H9 (cell line): ENCODE measurements at regions not wholly inside any gene's neighbourhood (a gene's known extent, or its start where the extent isn't known, plus 50 kb on each side); places are given as distances from the start of the nearest gene placed in this dataset.
A peak's percentile ranks its signal among the peaks of the same experiment; 100 is the strongest.

ENCODE experiments used
- DNase-seq: peaks from one replicate; pipeline ENCODE4 v3.0.0-alpha.2; 2017
- H2AFZ ChIP-seq: one replicate; pipeline ENCODE4 v1.6.1; 2013; ENCODE audit warnings: mild to moderate bottlenecking, low read length, control low read depth, moderate library complexity
- H2AK5ac ChIP-seq: 2 replicates; pipeline ENCODE4 v1.6.1; 2013; ENCODE audit warnings: low read length, control low read depth, mixed read lengths; ENCODE audit not compliant: insufficient read length
- H2BK120ac ChIP-seq: one replicate; pipeline ENCODE4 v1.6.1; 2013; ENCODE audit warnings: low read depth, mild to moderate bottlenecking, low read length, control low read depth, inconsistent platforms; ENCODE audit not compliant: poor library complexity, severe bottlenecking
- H2BK12ac ChIP-seq: 2 replicates; pipeline ENCODE4 v1.6.1; 2013; ENCODE audit warnings: low read length, control low read depth, mixed read lengths, low read depth; ENCODE audit not compliant: insufficient read length
- H2BK15ac ChIP-seq: 2 replicates; pipeline ENCODE4 v1.6.1; 2013; ENCODE audit warnings: low read depth, low read length, control low read depth
- H2BK20ac ChIP-seq: one replicate; pipeline ENCODE4 v1.6.1; 2013; ENCODE audit warnings: low read depth, mild to moderate bottlenecking, low read length, control low read depth, inconsistent platforms; ENCODE audit not compliant: poor library complexity, severe bottlenecking
- H2BK5ac ChIP-seq: 2 replicates; pipeline ENCODE4 v1.6.1; 2013; ENCODE audit warnings: low read length, control low read depth, mixed read lengths; ENCODE audit not compliant: insufficient read length
- H3K14ac ChIP-seq: 2 replicates; pipeline ENCODE4 v1.6.1; 2013; ENCODE audit warnings: low read length, control low read depth; ENCODE audit not compliant: insufficient read depth
- H3K18ac ChIP-seq: 2 replicates; pipeline ENCODE4 v1.6.1; 2013; ENCODE audit warnings: low read depth, mild to moderate bottlenecking, mixed read lengths, low read length, control low read depth; ENCODE audit not compliant: insufficient read length
- H3K23ac ChIP-seq: 2 replicates; pipeline ENCODE4 v1.6.1; 2013; ENCODE audit warnings: low read length, control low read depth, mixed read lengths, low read depth; ENCODE audit not compliant: insufficient read length
- H3K23me2 ChIP-seq: 2 replicates; pipeline ENCODE4 v1.6.1; 2013; ENCODE audit warnings: low read depth, mild to moderate bottlenecking, mixed read lengths, low read length, control low read depth; ENCODE audit not compliant: insufficient read length, poor library complexity, severe bottlenecking
- H3K27ac ChIP-seq: 2 replicates; pipeline ENCODE4 v1.5.1; 2013; ENCODE audit warnings: low read length, control low read depth, mixed read lengths, low read depth; ENCODE audit not compliant: insufficient read length
- H3K27me3 ChIP-seq: 2 replicates; pipeline ENCODE4 v1.6.1; 2013; ENCODE audit warnings: low read length, control low read depth, inconsistent platforms; ENCODE audit not compliant: insufficient read depth
- H3K4ac ChIP-seq: 2 replicates; pipeline ENCODE4 v1.6.1; 2013; ENCODE audit warnings: low read depth, mild to moderate bottlenecking, control low read depth, inconsistent platforms, low read length, moderate library complexity
- H3K4me1 ChIP-seq: 2 replicates; pipeline ENCODE4 v1.6.1; 2013; ENCODE audit warnings: low read length, control low read depth, inconsistent platforms; ENCODE audit not compliant: insufficient read depth
- H3K4me2 ChIP-seq: 2 replicates; pipeline ENCODE4 v1.6.1; 2013; ENCODE audit warnings: low read length, control low read depth, mixed read lengths; ENCODE audit not compliant: insufficient read length, insufficient read depth
- H3K56ac ChIP-seq: 2 replicates; pipeline ENCODE4 v1.6.1; 2013; ENCODE audit warnings: low read depth, mild to moderate bottlenecking, mixed read lengths, low read length, control low read depth; ENCODE audit not compliant: insufficient read length
- H3K79me1 ChIP-seq: 2 replicates; pipeline ENCODE4 v1.6.1; 2013; ENCODE audit warnings: low read depth, mild to moderate bottlenecking, moderate library complexity, low read length, control low read depth, inconsistent platforms; ENCODE audit not compliant: insufficient read depth, poor library complexity, severe bottlenecking
- H3K79me2 ChIP-seq: 2 replicates; pipeline ENCODE4 v1.6.1; 2013; ENCODE audit warnings: low read length, control low read depth, inconsistent platforms; ENCODE audit not compliant: insufficient read depth
- H3K9ac ChIP-seq: 2 replicates; pipeline ENCODE4 v1.6.1; 2013; ENCODE audit warnings: low read length, control low read depth, mixed read lengths; ENCODE audit not compliant: insufficient read length; ENCODE audit errors: extremely low read depth
- H3K9me3 ChIP-seq: one replicate; pipeline ENCODE4 v1.6.1; 2013; ENCODE audit warnings: low read depth, low read length, inconsistent platforms; ENCODE audit not compliant: control insufficient read depth
- H3T11ph ChIP-seq: one replicate; pipeline ENCODE4 v1.6.1; 2013; ENCODE audit warnings: mild to moderate bottlenecking, low read length, control low read depth, inconsistent platforms
- H4K20me1 ChIP-seq: one replicate; pipeline ENCODE4 v1.6.1; 2013; ENCODE audit not compliant: control insufficient read depth, insufficient read length, insufficient read depth
- H4K5ac ChIP-seq: 2 replicates; pipeline ENCODE4 v1.6.1; 2013; ENCODE audit warnings: low read depth, mild to moderate bottlenecking, mixed read lengths, low read length, control low read depth; ENCODE audit not compliant: insufficient read length
- H4K8ac ChIP-seq: replicated peaks from 2 replicates; pipeline ENCODE4 v1.6.1; 2013; ENCODE audit warnings: low read length, control low read depth, mixed read lengths, low read depth; ENCODE audit not compliant: insufficient read length
- H4K91ac ChIP-seq: 2 replicates; pipeline ENCODE4 v1.6.1; 2013; ENCODE audit warnings: low read depth, mild to moderate bottlenecking, moderate library complexity, mixed read lengths, low read length, control low read depth; ENCODE audit not compliant: insufficient read length
- H3K27ac Mint-ChIP-seq, 3 experiments: 2 replicates in 2 of 3; 3 replicates in 1 of 3; pipeline ENCODE4 v1.8.0; 2020 to 2021; ENCODE audit warnings: mixed read lengths in 3 of 3, mild to moderate bottlenecking in 1 of 3, moderate library complexity in 1 of 3
- H3K27me3 Mint-ChIP-seq: 2 replicates; pipeline ENCODE4 v1.8.0; 2021; ENCODE audit warnings: low read depth, mild to moderate bottlenecking, moderate library complexity, mixed read lengths
- H3K36me3 Mint-ChIP-seq, 3 experiments: 2 replicates in 2 of 3; 3 replicates in 1 of 3; pipeline ENCODE4 v1.8.0; 2020 to 2021; ENCODE audit warnings: low read depth in 3 of 3, mixed read lengths in 3 of 3; ENCODE audit not compliant: insufficient read depth in 1 of 3
- H3K4me1 Mint-ChIP-seq, 2 experiments: 2 replicates each; pipeline ENCODE4 v1.8.0; 2020; ENCODE audit warnings: mixed read lengths in 2 of 2
- H3K4me3 Mint-ChIP-seq, 2 experiments: 2 replicates in 1 of 2; 3 replicates in 1 of 2; pipeline ENCODE4 v1.8.0; 2020 to 2021; ENCODE audit warnings: mild to moderate bottlenecking in 2 of 2, mixed read lengths in 2 of 2, moderate library complexity in 1 of 2
- H3K9me3 Mint-ChIP-seq, 2 experiments: 2 replicates in 1 of 2; 3 replicates in 1 of 2; pipeline ENCODE4 v1.8.0; 2020; ENCODE audit warnings: mild to moderate bottlenecking in 2 of 2, mixed read lengths in 2 of 2, moderate library complexity in 1 of 2
- CTCF ChIP-seq: fragments of 200-600 bp; sonication (generic); conservative IDR thresholded peaks from 3 replicates; pipeline ENCODE4 v1.8.0; 2021; ENCODE audit warnings: antibody characterized with exemption, mild to moderate bottlenecking
- WGBS: extraction: QIAGEN DNeasy Blood & Tissue Kit; methylation state at CpG from one replicate; pipeline ENCODE4 v1.1.7; 2013; ENCODE audit warnings: missing lambda C conversion rate, low lambda C conversion rate, mixed read lengths; ENCODE audit not compliant: insufficient read length; ENCODE audit errors: extremely low coverage; 5-methylcytosine and 5-hydroxymethylcytosine counted together

GRCh38 chr7:118011652-118012051 lies 138.4 kb upstream of the CTTNBP2 start:
- Histone ChIP-seq H3K4ac (no peak overlapping the region), H3K4me2 (no peak overlapping the region), H2AFZ (no peak overlapping the region), H2BK120ac (no peak overlapping the region), H3K27ac (no peak overlapping the region), H3K18ac (no peak overlapping the region), H3K79me1 (no peaks in the 10 kb centered on the region), H3K56ac (no peak overlapping the region), H2AK5ac (no peak overlapping the region), H3K14ac (no peak overlapping the region), H3K9ac (no peak overlapping the region), H3K27me3 (no peaks in the 10 kb centered on the region), H3K4me1 (no peaks in the 10 kb centered on the region), H2BK15ac (no peak overlapping the region), H2BK5ac (no peak overlapping the region), H3K23ac (no peak overlapping the region), H2BK20ac (no peak overlapping the region), H4K5ac (peak overlapping the region; percentile 42), H4K8ac (no peak overlapping the region), H2BK12ac (no peak overlapping the region), H4K20me1 (no peaks in the 10 kb centered on the region), H3T11ph (no peak overlapping the region), H4K91ac (no peak overlapping the region), H3K79me2 (no peaks in the 10 kb centered on the region; the same call in 1 of the 2 replicates), H3K9me3 (no peaks in the 10 kb centered on the region), H3K23me2 (no peaks in the 10 kb centered on the region)
- no peak overlapping the region for H3K27ac Mint-ChIP-seq
- no CpG with 5 or more reads among the region's 3 CpGs for WGBS
- H3K27me3 Mint-ChIP-seq: no peaks in the 10 kb centered on the region
- no peak for DNase-seq
- no peaks in the 10 kb centered on the region for H3K4me1 Mint-ChIP-seq
- no peak for TF ChIP-seq CTCF
- H3K4me3 Mint-ChIP-seq: no peak overlapping the region
- 0 out of 7 replicates have a peak, but pooled peaks cover 0 to 3% (median 0%) of the 10 kb centered on the region in 3 experiments for H3K36me3 Mint-ChIP-seq
- no peaks in the 10 kb centered on the region for H3K9me3 Mint-ChIP-seq
